Renal pelvis (tissue), 1 donor: ENCODE measurements at regions not wholly inside any gene's neighbourhood (a gene's known extent, or its start where the extent isn't known, plus 50 kb on each side); places are given as distances from the start of the nearest gene placed in this dataset.
A peak's percentile ranks its signal among the peaks of the same experiment; 100 is the strongest.

ENCODE experiments used
- DNase-seq: peaks from one replicate; pipeline ENCODE4 v3.0.0-alpha.2; 2013

DNA sequence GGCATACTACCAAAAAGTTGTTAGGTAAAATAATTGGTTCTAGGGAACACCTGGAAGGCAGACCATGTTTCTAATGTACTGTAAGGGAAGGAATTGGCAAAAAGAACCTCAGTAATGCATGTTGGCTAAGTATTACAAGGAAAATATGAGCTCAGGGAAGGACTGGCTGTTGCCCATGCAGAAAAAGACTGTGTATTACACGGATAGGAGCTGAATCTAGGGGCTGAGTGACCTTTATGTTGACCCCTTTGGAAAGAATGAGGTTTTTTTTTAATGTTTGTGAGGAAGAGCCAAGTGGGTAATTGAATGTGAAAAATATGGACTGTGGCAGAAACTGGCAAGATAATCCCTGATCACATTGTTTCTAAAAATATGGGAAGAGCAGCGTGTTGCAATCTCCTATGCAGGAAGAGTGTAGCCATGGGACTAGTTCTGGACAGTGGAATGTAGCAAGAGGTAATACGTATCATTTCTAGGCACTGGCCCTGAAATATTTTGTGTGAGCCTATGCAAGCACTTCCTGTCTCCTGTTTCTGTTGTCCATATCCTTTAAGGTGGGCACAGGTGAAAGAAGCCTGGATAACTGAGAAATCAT is 95.1 kb upstream of the CNTNAP4 start:
- no peak for DNase-seq

- no peak for DNase-seq
Measured at GRCh38 chr16:76183647-76184046, 93.6 kb upstream of the CNTNAP4 start.

GRCh38 chr16:76190057-76190456 is 87.1 kb upstream of the CNTNAP4 start:
- no peak for DNase-seq

DNA sequence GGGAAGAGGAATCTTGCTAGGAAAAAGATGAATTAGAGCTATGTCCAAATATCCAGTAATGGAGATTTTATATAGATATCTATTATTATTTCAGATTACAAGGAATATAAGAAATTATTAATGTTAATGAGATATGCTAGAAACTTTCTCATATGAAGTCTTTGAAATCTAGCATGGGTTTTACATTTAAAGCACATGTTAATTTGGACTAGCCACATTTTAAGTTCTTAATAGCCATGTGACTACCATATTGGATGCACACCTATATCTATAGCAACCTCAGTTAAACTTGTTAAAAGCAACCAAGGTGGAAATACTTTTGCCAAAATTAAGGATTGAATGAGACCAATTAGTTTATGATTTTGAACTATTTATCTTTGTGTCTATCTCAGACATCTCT is 86.7 kb upstream of the CNTNAP4 start:
- no peak for DNase-seq

DNA sequence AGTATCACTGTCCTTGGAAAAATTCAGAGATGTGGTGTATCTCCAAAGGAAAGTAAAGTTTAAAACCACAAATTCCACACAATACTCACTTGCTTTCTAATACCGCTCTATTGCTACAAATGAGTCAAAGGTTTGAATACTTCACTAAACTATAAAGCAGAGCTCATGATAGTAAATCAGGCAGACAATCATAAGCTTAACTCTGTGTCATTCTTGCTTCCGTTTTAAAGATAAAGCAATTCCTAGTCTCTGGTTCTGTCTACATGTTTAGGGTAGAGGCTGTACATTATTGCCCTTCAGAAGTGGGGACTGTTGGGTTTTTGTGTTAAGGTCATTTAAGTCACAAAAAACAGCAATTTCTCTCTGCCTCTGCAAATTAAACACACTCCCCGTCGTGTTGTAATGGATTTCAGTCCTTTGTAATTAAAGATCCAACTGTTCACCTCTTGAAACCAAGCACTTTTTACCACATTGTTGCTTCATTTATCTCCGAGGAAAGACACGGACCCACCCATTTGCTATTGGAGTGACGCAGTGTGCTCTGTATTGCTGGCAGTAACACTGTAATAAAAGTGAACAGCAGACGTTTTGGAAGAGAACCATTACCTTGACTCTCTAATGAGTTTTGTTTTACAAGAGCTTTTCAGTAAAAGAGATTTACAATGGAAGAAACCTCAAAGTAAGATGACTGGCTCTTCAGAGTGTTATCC is 83.1 kb upstream of the CNTNAP4 start:
- DNase-seq, result no peak

- DNase-seq, result peak; percentile 14
Measured at GRCh38 chr16:76194616-76195015, 82.6 kb upstream of the CNTNAP4 start.

DNA sequence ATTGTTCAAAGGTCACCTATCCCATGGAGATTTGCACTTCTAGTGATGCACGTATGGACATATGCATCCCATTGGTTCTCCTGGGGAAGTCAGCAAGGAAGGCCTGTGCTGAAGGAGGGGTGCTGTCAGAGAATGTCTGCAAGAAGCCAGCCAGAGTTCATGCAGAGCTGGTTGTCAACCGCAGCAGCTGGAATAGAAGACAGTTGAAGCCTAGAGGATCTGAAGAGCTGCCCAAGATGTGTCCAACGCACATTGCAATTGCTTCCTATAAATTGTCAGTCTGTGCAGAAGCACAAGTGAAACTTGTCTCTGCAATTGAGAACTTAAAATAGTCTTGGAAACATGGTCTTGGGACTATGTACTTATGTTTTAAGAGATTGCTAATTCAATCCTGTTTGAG is 82.1 kb upstream of the CNTNAP4 start:
- no peak for DNase-seq

- no peak for DNase-seq
Measured at GRCh38 chr16:76195648-76196047, 81.6 kb upstream of the CNTNAP4 start.

- DNase-seq, result no peak
Measured at GRCh38 chr16:76197900-76198299, 79.3 kb upstream of the CNTNAP4 start.

- no peak for DNase-seq
Measured at GRCh38 chr16:76199681-76200220, 77.5 kb upstream of the CNTNAP4 start.

- DNase-seq, result no peak
Measured at GRCh38 chr16:76201385-76201784, 75.8 kb upstream of the CNTNAP4 start.

GRCh38 chr16:76204249-76204648 is 73.0 kb upstream of the CNTNAP4 start:
- DNase-seq, result no peak

DNA sequence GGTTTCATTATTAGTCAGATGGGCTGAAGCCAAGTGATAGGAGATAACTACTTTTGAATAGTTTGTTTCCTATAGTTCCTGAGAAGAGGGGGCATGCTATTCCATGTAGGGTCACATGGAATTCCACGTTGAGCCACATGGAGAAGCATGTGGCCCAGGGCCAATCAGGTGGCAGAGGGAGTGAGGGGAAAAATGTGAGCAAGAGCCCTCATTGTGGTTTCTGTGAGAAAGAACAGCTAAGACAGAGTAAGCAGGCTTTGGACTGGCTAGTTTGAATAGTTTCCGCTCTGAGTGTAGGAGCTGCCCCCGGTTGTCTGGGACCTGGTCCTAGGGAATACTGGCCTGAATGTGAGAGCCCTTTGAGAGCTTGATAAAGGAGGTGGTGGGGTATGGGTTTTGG is 69.9 kb upstream of the CNTNAP4 start:
- no peak for DNase-seq

- DNase-seq, result no peak
Measured at GRCh38 chr16:76210157-76210556, 67.0 kb upstream of the CNTNAP4 start.

- DNase-seq, result no peak
Measured at GRCh38 chr16:76213860-76214259, 63.3 kb upstream of the CNTNAP4 start.

- no peak for DNase-seq
Measured at GRCh38 chr16:76214856-76215255, 62.3 kb upstream of the CNTNAP4 start.

DNA sequence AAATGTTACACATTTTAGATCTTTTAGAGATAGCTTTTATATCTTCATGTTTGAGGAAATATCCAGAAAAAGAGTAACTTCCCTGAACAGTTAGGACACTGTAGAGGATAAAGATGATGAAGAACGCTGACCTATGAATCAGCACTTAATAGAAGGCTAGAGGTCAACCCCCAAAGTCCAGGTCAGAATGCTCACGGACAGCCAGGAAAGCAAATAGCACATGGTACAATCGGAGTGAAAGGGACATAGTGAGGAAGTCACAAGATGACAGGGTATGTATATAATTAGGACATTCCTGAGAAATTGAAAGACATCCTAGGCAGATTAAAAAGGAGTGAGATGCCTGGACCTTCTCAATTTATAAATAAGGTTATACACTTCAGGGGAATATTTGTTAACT is 55.1 kb upstream of the CNTNAP4 start:
- DNase-seq, result no peak

- no peak for DNase-seq
Measured at GRCh38 chr16:76222853-76223252, 54.3 kb upstream of the CNTNAP4 start.

- no peak for DNase-seq
Measured at GRCh38 chr16:76226011-76226410, 51.2 kb upstream of the CNTNAP4 start.

- no peak for DNase-seq
Measured at GRCh38 chr16:76226481-76226880, 50.7 kb upstream of the CNTNAP4 start.
